Nephron progenitor cell (in vitro differentiated cells): ENCODE measurements at regions not wholly inside any gene's neighbourhood (a gene's known extent, or its start where the extent isn't known, plus 50 kb on each side); places are given as distances from the start of the nearest gene placed in this dataset.

Experiments used
- DNase-seq: peaks from one replicate; pipeline ENCODE4 v3.0.0; 2021
- H3K27ac Mint-ChIP-seq: 2 replicates; pipeline ENCODE4 v1.8.0; 2021; ENCODE audit warnings: mild to moderate bottlenecking, moderate library complexity, mixed read lengths
- H3K27me3 Mint-ChIP-seq: 2 replicates; pipeline ENCODE4 v1.8.0; 2021; ENCODE audit warnings: mild to moderate bottlenecking, low read depth, mixed read lengths; ENCODE audit not compliant: poor library complexity
- H3K36me3 Mint-ChIP-seq: 2 replicates; pipeline ENCODE4 v1.8.0; 2021; ENCODE audit warnings: low read depth, mixed read lengths
- H3K4me1 Mint-ChIP-seq: 2 replicates; pipeline ENCODE4 v1.8.0; 2021; ENCODE audit warnings: mixed read lengths
- H3K4me3 Mint-ChIP-seq: 2 replicates; pipeline ENCODE4 v1.8.0; 2021; ENCODE audit warnings: mild to moderate bottlenecking, moderate library complexity, mixed read lengths
- H3K9me3 Mint-ChIP-seq: 2 replicates; pipeline ENCODE4 v1.8.0; 2021; ENCODE audit warnings: mild to moderate bottlenecking, moderate library complexity, mixed read lengths
- TF ChIP-seq, protein P1 (sequence below): fragments of 200-600 bp; sonication (generic); IDR thresholded peaks from 2 replicates; pipeline ENCODE4 v1.5.0; 2021; ENCODE audit warnings: antibody characterized with exemption

GRCh38 chr6:105570416-105570815 is 167.5 kb upstream of the PREP start:
- Mint-ChIP-seq H3K9me3 (no peaks in the 10 kb centered on the region), H3K4me1 (no peaks in the 10 kb centered on the region), H3K27me3 (no peaks in the 10 kb centered on the region), H3K4me3 (no peak overlapping the region), H3K36me3 (no peaks in the 10 kb centered on the region), H3K27ac (no peak overlapping the region)
- TF ChIP-seq, protein P1, sequence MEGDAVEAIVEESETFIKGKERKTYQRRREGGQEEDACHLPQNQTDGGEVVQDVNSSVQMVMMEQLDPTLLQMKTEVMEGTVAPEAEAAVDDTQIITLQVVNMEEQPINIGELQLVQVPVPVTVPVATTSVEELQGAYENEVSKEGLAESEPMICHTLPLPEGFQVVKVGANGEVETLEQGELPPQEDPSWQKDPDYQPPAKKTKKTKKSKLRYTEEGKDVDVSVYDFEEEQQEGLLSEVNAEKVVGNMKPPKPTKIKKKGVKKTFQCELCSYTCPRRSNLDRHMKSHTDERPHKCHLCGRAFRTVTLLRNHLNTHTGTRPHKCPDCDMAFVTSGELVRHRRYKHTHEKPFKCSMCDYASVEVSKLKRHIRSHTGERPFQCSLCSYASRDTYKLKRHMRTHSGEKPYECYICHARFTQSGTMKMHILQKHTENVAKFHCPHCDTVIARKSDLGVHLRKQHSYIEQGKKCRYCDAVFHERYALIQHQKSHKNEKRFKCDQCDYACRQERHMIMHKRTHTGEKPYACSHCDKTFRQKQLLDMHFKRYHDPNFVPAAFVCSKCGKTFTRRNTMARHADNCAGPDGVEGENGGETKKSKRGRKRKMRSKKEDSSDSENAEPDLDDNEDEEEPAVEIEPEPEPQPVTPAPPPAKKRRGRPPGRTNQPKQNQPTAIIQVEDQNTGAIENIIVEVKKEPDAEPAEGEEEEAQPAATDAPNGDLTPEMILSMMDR, result no peak
- no peak for DNase-seq

GRCh38 chr6:105569706-105570105 is 166.8 kb upstream of the PREP start:
- TF ChIP-seq, protein P1, result no peak
- Mint-ChIP-seq H3K4me1 (no peaks in the 10 kb centered on the region), H3K27ac (no peak overlapping the region), H3K27me3 (peaks cover under 1% of the 10 kb centered on the region), H3K4me3 (no peak overlapping the region), H3K9me3 (no peaks in the 10 kb centered on the region), H3K36me3 (no peaks in the 10 kb centered on the region)
- DNase-seq, result no peak

- no peaks in the 10 kb centered on the region for H3K36me3 Mint-ChIP-seq
- no peaks in the 10 kb centered on the region for H3K9me3 Mint-ChIP-seq
- H3K27me3 Mint-ChIP-seq, result peaks cover 4% of the 10 kb centered on the region
- no peaks in the 10 kb centered on the region for H3K4me1 Mint-ChIP-seq
- H3K4me3 Mint-ChIP-seq, result no peak overlapping the region
- TF ChIP-seq, protein P1, result no peak
- no peak overlapping the region for H3K27ac Mint-ChIP-seq
- DNase-seq, result no peak
Observed at GRCh38 chr6:105568751-105569150, 165.9 kb upstream of the PREP start.

GRCh38 chr6:105568142-105568541 is 165.3 kb upstream of the PREP start:
- Mint-ChIP-seq H3K4me1 (no peaks in the 10 kb centered on the region), H3K4me3 (no peak overlapping the region), H3K27ac (no peak overlapping the region), H3K9me3 (peaks cover 2% of the 10 kb centered on the region), H3K27me3 (peaks cover 4% of the 10 kb centered on the region), H3K36me3 (peaks cover under 1% of the 10 kb centered on the region)
- DNase-seq, result no peak
- TF ChIP-seq, protein P1, result no peak

- Mint-ChIP-seq H3K27ac (no peak overlapping the region), H3K9me3 (peaks cover 10% of the 10 kb centered on the region), H3K27me3 (peaks cover 4% of the 10 kb centered on the region), H3K4me3 (no peak overlapping the region), H3K4me1 (no peaks in the 10 kb centered on the region), H3K36me3 (peaks cover 8% of the 10 kb centered on the region)
- TF ChIP-seq, protein P1, result no peak
- no peak for DNase-seq
Observed at GRCh38 chr6:105567140-105567539, 164.3 kb upstream of the PREP start.

- Mint-ChIP-seq H3K27ac (no peak overlapping the region), H3K27me3 (peaks cover 4% of the 10 kb centered on the region), H3K4me3 (no peak overlapping the region), H3K4me1 (no peaks in the 10 kb centered on the region), H3K36me3 (peaks cover 8% of the 10 kb centered on the region), H3K9me3 (peaks cover 16% of the 10 kb centered on the region)
- TF ChIP-seq, protein P1, result no peak
- DNase-seq, result no peak
Observed at GRCh38 chr6:105566503-105566902, 163.6 kb upstream of the PREP start.
